ENCODE measurements at regions not wholly inside any gene's neighbourhood (a gene's known extent, or its start where the extent isn't known, plus 50 kb on each side); places are given as distances from the start of the nearest gene placed in this dataset.
A peak's percentile ranks its signal among the peaks of the same experiment; 100 is the strongest.

GRCh38 chr4:43918377-43918776 is 530.2 kb downstream of the KCTD8 start:
- Histone ChIP-seq H3K4me1 (ENCODE audit: insufficient read depth) (no peaks in the 10 kb centered on the region), H3K4me3 (no peak overlapping the region), H3K27ac (ENCODE audit: low read depth) (no peak overlapping the region), H3K27me3 (ENCODE audit: insufficient read depth) (no peaks in the 10 kb centered on the region), H3K79me2 (replicated peaks; ENCODE audit: insufficient read depth) (no peaks in the 10 kb centered on the region), H3K4me2 (no peak overlapping the region), H4K20me1 (replicated peaks; ENCODE audit: insufficient read depth) (no peaks in the 10 kb centered on the region), H3K36me3 (ENCODE audit: insufficient read depth) (no peaks in the 10 kb centered on the region), H3F3A (replicated peaks; ENCODE audit: low read depth) (no peaks in the 10 kb centered on the region), H2AFZ (no peak overlapping the region), H3K9me2 (ENCODE audit: insufficient read depth) (no peaks in the 10 kb centered on the region)
- Mint-ChIP-seq H3K4me1 (no peaks in the 10 kb centered on the region; the same call in 2 of the 3 replicates), H3K27ac (no peak overlapping the region), H3K9me3 (peaks cover 15% of the 10 kb centered on the region), H3K27me3 (ENCODE audit: insufficient read depth, low read depth, poor library complexity) (peaks cover 2% of the 10 kb centered on the region), H3K4me3 (no peak overlapping the region), H3K36me3 (ENCODE audit: low read depth) (peaks cover 4% of the 10 kb centered on the region; the same call in 2 of the 3 replicates)
- DNase-seq (ENCODE audit: low spot score) (no peak), ATAC-seq (no peak)
- no peak for TF ChIP-seq REST (IDR thresholded peaks at IDR 0.05; ENCODE audit: unreplicated experiment)
- no peak for TF ChIP-seq EZH2phosphoT487 (IDR thresholded peaks at IDR 0.05; ENCODE audit: unreplicated experiment)
- no peak for TF ChIP-seq CTCF (conservative IDR thresholded peaks at IDR 0.05; ENCODE audit: low read depth in 2 of 2)
- TF ChIP-seq POLR2AphosphoS5 (IDR thresholded peaks at IDR 0.05; ENCODE audit: low read depth) = no peak

GRCh38 chr4:43932448-43932847 is 516.2 kb downstream of the KCTD8 start:
- H3K79me2 ChIP-seq (replicated peaks; ENCODE audit: insufficient read depth) = no peaks in the 10 kb centered on the region
- Mint-ChIP-seq H3K4me1 (peaks cover 11% of the 10 kb centered on the region), H3K9me3 (no peaks in the 10 kb centered on the region), H3K36me3 (ENCODE audit: low read depth) (no peaks in the 10 kb centered on the region), H3K27me3 (ENCODE audit: insufficient read depth, low read depth, poor library complexity) (no peaks in the 10 kb centered on the region), H3K27ac (no peak overlapping the region), H3K4me3 (no peak overlapping the region)
- H3K4me1 ChIP-seq (ENCODE audit: insufficient read depth) = peaks cover 7% of the 10 kb centered on the region
- H4K20me1 ChIP-seq (replicated peaks; ENCODE audit: insufficient read depth) = no peaks in the 10 kb centered on the region
- no peaks in the 10 kb centered on the region for H3F3A ChIP-seq (replicated peaks; ENCODE audit: low read depth)
- no peak overlapping the region for H3K27ac ChIP-seq (ENCODE audit: low read depth)
- no peaks in the 10 kb centered on the region for H3K9me2 ChIP-seq (ENCODE audit: insufficient read depth)
- H3K27me3 ChIP-seq (ENCODE audit: insufficient read depth) = no peaks in the 10 kb centered on the region
- peak overlapping the region; percentile 70; the same call in 1 of the 2 replicates for H2AFZ ChIP-seq
- no peaks in the 10 kb centered on the region for H3K36me3 ChIP-seq (ENCODE audit: insufficient read depth)
- no peak for ATAC-seq
- DNase-seq (ENCODE audit: low spot score) = no peak
- H3K4me2 ChIP-seq = no peak overlapping the region
- H3K4me3 ChIP-seq = no peak overlapping the region
- TF ChIP-seq REST (IDR thresholded peaks at IDR 0.05; ENCODE audit: unreplicated experiment) (no peak), STAT1 (IDR thresholded peaks at IDR 0.05; ENCODE audit: unreplicated experiment) (no peak), NANOG (IDR thresholded peaks at IDR 0.05; ENCODE audit: borderline replicate concordance) (no peak), ZNF331 (CRISPR knock-in tag; IDR thresholded peaks at IDR 0.05; ENCODE audit: low read depth) (no peak), CTCF (conservative IDR thresholded peaks at IDR 0.05; ENCODE audit: low read depth in 2 of 2) (no peak)

All from GM23338 (cell line).